GM23338 (cell line): ENCODE measurements at regions not wholly inside any gene's neighbourhood (a gene's known extent, or its start where the extent isn't known, plus 50 kb on each side); places are given as distances from the start of the nearest gene placed in this dataset.

ENCODE experiments used
- ATAC-seq: fragments of 200-7000 bp; cut with Tn5 transposase; 3 replicates; pipeline ENCODE4 v1.9.1; 2020
- DNase-seq: peaks from one replicate; pipeline ENCODE4 v3.0.0-alpha.2; 2015; ENCODE audit warnings: low spot score
- H2AFZ ChIP-seq: fragments of 200-600 bp; sonication (generic); 2 replicates; pipeline ENCODE4 v1.8.0; 2016; ENCODE audit warnings: antibody characterized with exemption, mild to moderate bottlenecking, moderate library complexity
- H3F3A ChIP-seq: fragments of 200-600 bp; sonication (generic); replicated peaks from 2 replicates; pipeline ENCODE4 v1.8.0; 2017; ENCODE audit warnings: antibody characterized with exemption, mixed run types, low read depth
- H3K27ac ChIP-seq: fragments of 200-600 bp; sonication (generic); 2 replicates; pipeline ENCODE4 v1.6.1; 2016; ENCODE audit warnings: low read depth
- H3K27me3 ChIP-seq: fragments of 200-600 bp; sonication (generic); 2 replicates; pipeline ENCODE4 v1.8.0; 2016; ENCODE audit warnings: mild to moderate bottlenecking, mixed run types, moderate library complexity; ENCODE audit not compliant: insufficient read depth
- H3K36me3 ChIP-seq: fragments of 200-600 bp; sonication (generic); 2 replicates; pipeline ENCODE4 v1.8.0; 2016; ENCODE audit warnings: mild to moderate bottlenecking; ENCODE audit not compliant: insufficient read depth
- H3K4me1 ChIP-seq: fragments of 200-600 bp; sonication (generic); 2 replicates; pipeline ENCODE4 v1.8.0; 2016; ENCODE audit warnings: mild to moderate bottlenecking, moderate library complexity; ENCODE audit not compliant: insufficient read depth
- H3K4me2 ChIP-seq: fragments of 200-600 bp; sonication (generic); 2 replicates; pipeline ENCODE4 v1.7.1; 2017; ENCODE audit warnings: mixed run types
- H3K4me3 ChIP-seq: fragments of 200-600 bp; sonication (generic); 2 replicates; pipeline ENCODE4 v1.6.1; 2016; ENCODE audit warnings: mixed run types
- H3K79me2 ChIP-seq: fragments of 200-600 bp; sonication (generic); replicated peaks from 2 replicates; pipeline ENCODE4 v1.8.0; 2017; ENCODE audit warnings: mild to moderate bottlenecking; ENCODE audit not compliant: insufficient read depth
- H3K9me2 ChIP-seq: fragments of 200-600 bp; sonication (generic); 2 replicates; pipeline ENCODE4 v1.8.0; 2017; ENCODE audit not compliant: insufficient read depth
- H4K20me1 ChIP-seq: fragments of 200-600 bp; sonication (generic); replicated peaks from 2 replicates; pipeline ENCODE4 v1.8.0; 2017; ENCODE audit warnings: mild to moderate bottlenecking; ENCODE audit not compliant: insufficient read depth
- H3K27ac Mint-ChIP-seq: 2 replicates; pipeline ENCODE4 v1.8.0; 2020; ENCODE audit warnings: inconsistent platforms, mild to moderate bottlenecking, moderate library complexity, mixed read lengths
- H3K27me3 Mint-ChIP-seq: 3 replicates; pipeline ENCODE4 v1.8.0; 2022; ENCODE audit warnings: low read depth, mild to moderate bottlenecking, moderate library complexity, mixed read lengths, inconsistent platforms; ENCODE audit not compliant: insufficient read depth, poor library complexity
- H3K36me3 Mint-ChIP-seq: 3 replicates; pipeline ENCODE4 v1.8.0; 2021; ENCODE audit warnings: low read depth, mild to moderate bottlenecking, inconsistent platforms, moderate library complexity, mixed read lengths
- H3K4me1 Mint-ChIP-seq: 3 replicates; pipeline ENCODE4 v1.8.0; 2020; ENCODE audit warnings: mild to moderate bottlenecking, inconsistent platforms, mixed read lengths
- H3K4me3 Mint-ChIP-seq: 3 replicates; pipeline ENCODE4 v1.8.0; 2021; ENCODE audit warnings: moderate library complexity, mild to moderate bottlenecking, inconsistent platforms, mixed read lengths
- H3K9me3 Mint-ChIP-seq: 3 replicates; pipeline ENCODE4 v1.8.0; 2020; ENCODE audit warnings: moderate library complexity, mild to moderate bottlenecking, inconsistent platforms, mixed read lengths
- CREB1 ChIP-seq: fragments of 250-450 bp; sonication (Bioruptor Pico); IDR thresholded peaks from 2 replicates; pipeline ENCODE4 v1.5.0; 2020; ENCODE audit warnings: low read depth, mild to moderate bottlenecking, moderate library complexity
- CTCF ChIP-seq, 2 experiments: fragments of 200-600 bp in 1 of 2; sonication (generic) in 1 of 2; conservative IDR thresholded peaks; 2 replicates each; pipeline versions ENCODE4 v1.5.1 to v1.6.1; 2016 to 2017; ENCODE audit warnings: antibody characterized with exemption in 2 of 2, low read depth in 2 of 2, mild to moderate bottlenecking in 2 of 2, moderate library complexity in 1 of 2
- EZH2phosphoT487 ChIP-seq: fragments of 200-600 bp; sonication (generic); IDR thresholded peaks from one replicate; pipeline ENCODE4 v1.8.1; 2018; ENCODE audit warnings: antibody characterized with exemption; ENCODE audit not compliant: unreplicated experiment
- JUNB ChIP-seq: IDR thresholded peaks from one replicate; pipeline ENCODE4 v1.6.1; 2016; ENCODE audit warnings: antibody characterized with exemption; ENCODE audit not compliant: unreplicated experiment
- POLR2AphosphoS5 ChIP-seq: IDR thresholded peaks from 2 replicates; pipeline ENCODE4 v1.6.1; 2016; ENCODE audit warnings: antibody characterized with exemption, low read depth
- REST ChIP-seq: IDR thresholded peaks from one replicate; pipeline ENCODE4 v1.6.1; 2018; ENCODE audit warnings: antibody characterized with exemption; ENCODE audit not compliant: unreplicated experiment
- STAT1 ChIP-seq: IDR thresholded peaks from one replicate; pipeline ENCODE4 v1.6.1; 2016; ENCODE audit warnings: antibody characterized with exemption; ENCODE audit not compliant: unreplicated experiment
- ZNF114 ChIP-seq: fragments of 250-450 bp; sonication (Bioruptor Pico); IDR thresholded peaks from 2 replicates; pipeline ENCODE4 v1.5.0; 2020; ENCODE audit warnings: mild to moderate bottlenecking, moderate library complexity
- ZNF331 ChIP-seq: fragments of 250-450 bp; sonication (Bioruptor Pico); IDR thresholded peaks from 2 replicates; pipeline ENCODE4 v1.5.0; 2020; ENCODE audit warnings: low read depth, mild to moderate bottlenecking, moderate library complexity
- ZNF462 ChIP-seq: fragments of 250-450 bp; sonication (Bioruptor Pico); IDR thresholded peaks from 2 replicates; pipeline ENCODE4 v1.5.0; 2020; ENCODE audit warnings: mild to moderate bottlenecking, moderate library complexity

GRCh38 chr2:139439100-139439499 is 658.9 kb upstream of the NXPH2 start (continued):
- TF ChIP-seq ZNF462 (CRISPR knock-in tag) (no peak), STAT1 (no peak), JUNB (no peak), EZH2phosphoT487 (no peak)

DNA sequence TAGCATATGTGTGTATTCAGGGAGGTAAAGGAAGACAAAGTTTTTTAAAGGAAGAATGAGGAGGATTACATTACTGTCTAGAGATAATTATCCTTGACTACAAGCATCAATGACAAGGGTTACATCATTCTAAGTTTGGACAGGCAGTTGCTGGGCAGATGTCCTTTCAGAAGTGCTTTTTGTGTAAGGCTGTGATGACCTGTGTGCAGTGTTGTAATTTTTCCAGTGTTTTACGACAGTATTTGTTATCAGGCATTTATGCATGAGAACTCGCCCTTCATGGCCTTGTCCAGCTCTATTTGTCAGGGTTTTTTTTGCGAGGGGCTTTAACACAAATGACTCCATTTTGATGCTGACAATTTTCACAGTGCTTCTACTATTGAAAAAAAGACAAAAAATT is 658.3 kb upstream of the NXPH2 start:
- TF ChIP-seq STAT1 (no peak), ZNF114 (CRISPR knock-in tag) (no peak), REST (no peak), CTCF (conservative IDR thresholded peaks at IDR 0.05; ENCODE audit: low read depth in 2 of 2) (no peak), POLR2AphosphoS5 (no peak), CREB1 (CRISPR knock-in tag) (no peak), EZH2phosphoT487 (no peak), ZNF331 (CRISPR knock-in tag) (no peak), JUNB (no peak)
- Histone ChIP-seq H3K36me3 (no peaks in the 10 kb centered on the region), H3K4me3 (no peak overlapping the region), H3K4me2 (no peak overlapping the region), H4K20me1 (no peaks in the 10 kb centered on the region), H3K4me1 (no peaks in the 10 kb centered on the region), H3F3A (no peaks in the 10 kb centered on the region), H3K27me3 (no peaks in the 10 kb centered on the region), H2AFZ (no peak overlapping the region; the same call in 1 of the 2 replicates), H3K79me2 (no peaks in the 10 kb centered on the region), H3K27ac (no peak overlapping the region), H3K9me2 (0 out of 2 replicates have a peak, but pooled peaks cover 6% of the 10 kb centered on the region)
- ATAC-seq = no peak
- no peak for DNase-seq
- Mint-ChIP-seq H3K9me3 (no peaks in the 10 kb centered on the region), H3K27ac (no peak overlapping the region), H3K4me3 (no peak overlapping the region), H3K4me1 (no peaks in the 10 kb centered on the region), H3K27me3 (no peaks in the 10 kb centered on the region), H3K36me3 (no peaks in the 10 kb centered on the region)
